IgD-negative memory B cell (primary cell): ENCODE measurements at regions not wholly inside any gene's neighbourhood (a gene's known extent, or its start where the extent isn't known, plus 50 kb on each side); places are given as distances from the start of the nearest gene placed in this dataset.

ENCODE experiments used
- H3K27ac Mint-ChIP-seq, 3 donors: one replicate each; pipeline ENCODE4 v1.8.0; 2020 to 2022; ENCODE audit warnings: mild to moderate bottlenecking in 3 of 3, mixed read lengths in 3 of 3, moderate library complexity in 1 of 3
- H3K27me3 Mint-ChIP-seq: one replicate; pipeline ENCODE4 v1.8.0; 2021; ENCODE audit warnings: mixed read lengths
- H3K36me3 Mint-ChIP-seq: one replicate; pipeline ENCODE4 v1.8.0; 2020; ENCODE audit warnings: mild to moderate bottlenecking, mixed read lengths
- H3K4me1 Mint-ChIP-seq, 3 donors: one replicate each; pipeline ENCODE4 v1.8.0; 2020 to 2022; ENCODE audit warnings: mixed read lengths in 3 of 3, mild to moderate bottlenecking in 1 of 3
- H3K4me3 Mint-ChIP-seq, 4 donors: one replicate each; pipeline ENCODE4 v1.8.0; 2020 to 2022; ENCODE audit warnings: mild to moderate bottlenecking in 4 of 4, mixed read lengths in 4 of 4, moderate library complexity in 3 of 4
- H3K9me3 Mint-ChIP-seq, 3 donors: one replicate each; pipeline ENCODE4 v1.8.0; 2020 to 2021; ENCODE audit warnings: mixed read lengths in 3 of 3, mild to moderate bottlenecking in 1 of 3

- Mint-ChIP-seq H3K9me3 (peaks cover 2 to 28% (median 2%) of the 10 kb centered on the region in 3 donors), H3K4me1 (no peaks in the 10 kb centered on the region), H3K36me3 (no peaks in the 10 kb centered on the region), H3K27ac (no peak overlapping the region), H3K27me3 (no peaks in the 10 kb centered on the region), H3K4me3 (no peak overlapping the region)
Observed at GRCh38 chr18:34039201-34039600, 185.5 kb downstream of the NOL4 start.

DNA sequence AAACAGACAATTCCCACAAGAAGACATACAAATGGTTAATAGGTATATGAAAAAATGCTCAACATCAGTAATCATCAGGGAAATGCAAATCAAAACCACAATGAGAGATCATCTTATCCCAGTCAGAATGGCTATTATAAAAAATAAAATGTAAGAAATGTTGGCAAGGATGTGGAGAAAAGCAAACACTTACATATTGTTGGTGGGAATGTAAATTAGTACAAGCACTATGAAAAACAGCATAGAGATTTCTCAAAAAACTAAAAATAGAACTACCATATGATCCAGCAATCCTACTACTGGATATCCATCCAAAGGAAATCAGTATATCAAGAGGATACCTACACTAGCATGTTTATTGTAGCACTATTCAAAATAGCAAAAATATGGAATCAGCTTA lies 186.6 kb downstream of the NOL4 start:
- no peaks in the 10 kb centered on the region for H3K36me3 Mint-ChIP-seq
- no peak overlapping the region for H3K27ac Mint-ChIP-seq

DNA sequence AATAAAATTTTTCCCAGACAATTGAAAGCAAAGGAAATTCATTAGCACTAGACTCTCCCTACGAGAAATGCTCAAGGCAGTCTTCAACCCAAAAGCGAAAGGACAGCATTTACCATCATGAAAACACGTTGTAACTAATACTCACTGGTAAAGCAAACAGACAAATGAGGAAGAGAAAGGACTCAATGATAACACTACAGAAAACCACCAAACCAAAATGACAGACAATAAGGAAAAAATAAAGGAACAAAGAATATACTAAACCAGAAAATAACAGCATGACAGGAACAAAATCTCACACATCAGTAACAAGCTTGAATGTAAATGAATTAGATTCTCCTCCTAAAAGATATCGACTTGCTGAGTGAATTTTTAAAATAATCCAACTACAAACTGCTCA lies 190.7 kb downstream of the NOL4 start:
- no peaks in the 10 kb centered on the region for H3K27me3 Mint-ChIP-seq
- no peaks in the 10 kb centered on the region for H3K36me3 Mint-ChIP-seq
- H3K9me3 Mint-ChIP-seq: peaks cover 7 to 29% (median 10%) of the 10 kb centered on the region in 3 donors
- H3K4me1 Mint-ChIP-seq: no peaks in the 10 kb centered on the region
- no peak overlapping the region for H3K27ac Mint-ChIP-seq
- no peak overlapping the region for H3K4me3 Mint-ChIP-seq

More for the DNA sequence above, 186.6 kb downstream of the NOL4 start:
- no peaks in the 10 kb centered on the region for H3K27me3 Mint-ChIP-seq
- H3K4me3 Mint-ChIP-seq: no peak overlapping the region
- no peaks in the 10 kb centered on the region for H3K4me1 Mint-ChIP-seq
- peaks cover 7 to 36% (median 9%) of the 10 kb centered on the region in 3 donors for H3K9me3 Mint-ChIP-seq

- Mint-ChIP-seq H3K9me3 (peaks cover 7 to 17% (median 10%) of the 10 kb centered on the region in 3 donors), H3K27ac (no peak overlapping the region)
Observed at GRCh38 chr18:34031810-34032209, 192.9 kb downstream of the NOL4 start.

GRCh38 chr18:34028324-34028723 lies 196.4 kb downstream of the NOL4 start:
- H3K27me3 Mint-ChIP-seq: no peaks in the 10 kb centered on the region
- H3K36me3 Mint-ChIP-seq: no peaks in the 10 kb centered on the region
- H3K9me3 Mint-ChIP-seq: peaks cover 0 to 3% (median 0%) of the 10 kb centered on the region in 3 donors
- no peaks in the 10 kb centered on the region for H3K4me1 Mint-ChIP-seq
- H3K4me3 Mint-ChIP-seq: no peak overlapping the region
- H3K27ac Mint-ChIP-seq: no peak overlapping the region

More at GRCh38 chr18:34031810-34032209, 192.9 kb downstream of the NOL4 start:
- H3K36me3 Mint-ChIP-seq: no peaks in the 10 kb centered on the region
- H3K4me3 Mint-ChIP-seq: no peak overlapping the region
- no peaks in the 10 kb centered on the region for H3K4me1 Mint-ChIP-seq
- H3K27me3 Mint-ChIP-seq: no peaks in the 10 kb centered on the region

DNA sequence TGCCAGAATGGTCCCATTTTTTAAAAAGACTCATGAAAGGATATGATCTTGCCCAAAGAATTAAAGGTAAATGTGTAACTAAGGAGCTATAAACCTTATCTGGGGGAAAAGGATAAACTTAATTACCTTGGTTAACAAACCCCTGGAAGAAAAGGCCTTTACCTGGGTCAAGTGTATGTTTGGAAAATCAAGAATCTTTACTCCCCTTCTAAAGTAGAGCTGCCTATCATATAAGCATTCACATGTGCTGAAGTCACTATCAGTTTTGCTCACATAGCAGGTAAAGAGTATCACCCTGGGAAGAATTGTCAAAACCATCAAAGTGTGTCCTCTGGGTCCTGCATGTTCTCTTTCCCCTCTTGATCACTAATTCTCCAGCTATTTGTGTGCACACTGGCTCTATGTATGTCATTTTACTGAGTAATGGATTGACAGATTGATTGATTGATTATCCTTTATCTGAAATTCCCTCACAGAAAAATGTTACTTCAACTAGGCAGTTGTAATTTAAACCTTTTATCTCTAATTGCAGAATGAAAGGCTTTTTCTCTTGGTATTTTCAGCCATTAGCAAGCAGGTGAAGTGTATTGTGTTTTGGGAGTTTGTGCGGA lies 199.4 kb downstream of the NOL4 start:
- H3K36me3 Mint-ChIP-seq: no peaks in the 10 kb centered on the region
- H3K9me3 Mint-ChIP-seq: no peaks in the 10 kb centered on the region
- H3K27me3 Mint-ChIP-seq: no peaks in the 10 kb centered on the region
- H3K4me3 Mint-ChIP-seq: no peak overlapping the region
- no peaks in the 10 kb centered on the region for H3K4me1 Mint-ChIP-seq
- no peak overlapping the region for H3K27ac Mint-ChIP-seq

GRCh38 chr18:34023471-34023870 lies 201.2 kb downstream of the NOL4 start:
- Mint-ChIP-seq H3K36me3 (no peaks in the 10 kb centered on the region), H3K4me3 (no peak overlapping the region), H3K27me3 (no peaks in the 10 kb centered on the region), H3K27ac (no peak overlapping the region), H3K4me1 (no peaks in the 10 kb centered on the region), H3K9me3 (no peaks in the 10 kb centered on the region)

DNA sequence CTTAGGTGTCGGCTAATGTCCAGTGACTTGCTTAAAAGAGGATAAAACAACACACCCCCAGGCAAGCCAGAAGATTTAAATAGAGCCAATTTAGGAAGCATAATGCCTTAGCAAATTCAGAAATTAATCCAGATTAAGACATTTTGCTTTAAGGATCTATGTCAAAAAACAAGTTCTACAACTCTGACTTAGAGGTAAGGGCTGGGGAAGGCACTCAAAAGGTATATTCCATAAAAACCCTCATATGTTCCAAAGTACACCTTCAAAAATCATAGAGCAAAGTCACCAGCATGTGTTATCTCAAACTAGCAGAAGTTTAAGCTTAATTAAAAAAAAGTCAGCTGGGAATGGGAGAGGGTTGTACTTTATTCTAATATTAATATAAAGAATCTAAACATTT lies 206.4 kb downstream of the NOL4 start:
- Mint-ChIP-seq H3K27ac (no peak overlapping the region), H3K4me1 (no peaks in the 10 kb centered on the region), H3K4me3 (no peak overlapping the region), H3K27me3 (no peaks in the 10 kb centered on the region), H3K36me3 (no peaks in the 10 kb centered on the region), H3K9me3 (peaks cover 0 to 1% (median 0%) of the 10 kb centered on the region in 3 donors)

- Mint-ChIP-seq H3K4me1 (no peaks in the 10 kb centered on the region), H3K9me3 (peaks cover 2 to 4% (median 4%) of the 10 kb centered on the region in 3 donors), H3K27me3 (peaks cover 2% of the 10 kb centered on the region), H3K4me3 (no peak overlapping the region), H3K36me3 (no peaks in the 10 kb centered on the region), H3K27ac (no peak overlapping the region)
Observed at GRCh38 chr18:34003687-34004086, 221.0 kb downstream of the NOL4 start.

GRCh38 chr18:34002130-34002529 lies 222.6 kb downstream of the NOL4 start:
- no peak overlapping the region for H3K27ac Mint-ChIP-seq
- H3K9me3 Mint-ChIP-seq: peaks cover 0 to 1% (median 0%) of the 10 kb centered on the region in 3 donors
- H3K36me3 Mint-ChIP-seq: no peaks in the 10 kb centered on the region
- no peak overlapping the region for H3K4me3 Mint-ChIP-seq
- H3K4me1 Mint-ChIP-seq: no peaks in the 10 kb centered on the region
- no peaks in the 10 kb centered on the region for H3K27me3 Mint-ChIP-seq

GRCh38 chr18:34001376-34001775 lies 223.3 kb downstream of the NOL4 start:
- H3K4me1 Mint-ChIP-seq: no peaks in the 10 kb centered on the region
- H3K4me3 Mint-ChIP-seq: no peak overlapping the region
- no peaks in the 10 kb centered on the region for H3K27me3 Mint-ChIP-seq
- H3K9me3 Mint-ChIP-seq: peaks cover 0 to 1% (median 0%) of the 10 kb centered on the region in 3 donors
- H3K36me3 Mint-ChIP-seq: no peaks in the 10 kb centered on the region
- H3K27ac Mint-ChIP-seq: no peak overlapping the region

DNA sequence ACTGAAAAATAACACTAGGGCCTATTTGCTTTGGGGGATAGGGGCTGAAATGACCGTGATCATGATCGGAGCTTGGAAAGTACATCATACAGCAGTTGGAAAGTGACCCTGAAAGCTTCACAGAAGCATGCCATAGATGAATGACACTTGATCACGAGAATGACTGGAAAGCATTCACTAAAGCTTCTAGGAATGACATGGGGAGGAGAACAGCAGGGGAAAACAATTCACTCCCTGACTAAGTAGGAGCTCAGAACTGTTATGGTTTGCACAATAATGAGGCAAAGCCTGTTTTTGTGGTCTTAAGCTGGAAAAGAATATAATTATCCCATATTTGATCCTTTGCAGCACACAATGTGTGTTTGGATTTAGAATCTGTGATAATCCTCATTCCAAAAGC lies 237.5 kb downstream of the NOL4 start:
- H3K9me3 Mint-ChIP-seq: peaks cover 0 to 9% (median 3%) of the 10 kb centered on the region in 3 donors
- H3K4me3 Mint-ChIP-seq: no peak overlapping the region
- H3K36me3 Mint-ChIP-seq: no peaks in the 10 kb centered on the region
- H3K27ac Mint-ChIP-seq: no peak overlapping the region
- H3K4me1 Mint-ChIP-seq: no peaks in the 10 kb centered on the region
- H3K27me3 Mint-ChIP-seq: no peaks in the 10 kb centered on the region

- Mint-ChIP-seq H3K27me3 (no peaks in the 10 kb centered on the region), H3K4me1 (no peaks in the 10 kb centered on the region), H3K27ac (no peak overlapping the region), H3K9me3 (peaks cover 0 to 6% (median 3%) of the 10 kb centered on the region in 3 donors), H3K36me3 (no peaks in the 10 kb centered on the region), H3K4me3 (no peak overlapping the region)
Observed at GRCh38 chr18:33983126-33983525, 241.6 kb downstream of the NOL4 start.

DNA sequence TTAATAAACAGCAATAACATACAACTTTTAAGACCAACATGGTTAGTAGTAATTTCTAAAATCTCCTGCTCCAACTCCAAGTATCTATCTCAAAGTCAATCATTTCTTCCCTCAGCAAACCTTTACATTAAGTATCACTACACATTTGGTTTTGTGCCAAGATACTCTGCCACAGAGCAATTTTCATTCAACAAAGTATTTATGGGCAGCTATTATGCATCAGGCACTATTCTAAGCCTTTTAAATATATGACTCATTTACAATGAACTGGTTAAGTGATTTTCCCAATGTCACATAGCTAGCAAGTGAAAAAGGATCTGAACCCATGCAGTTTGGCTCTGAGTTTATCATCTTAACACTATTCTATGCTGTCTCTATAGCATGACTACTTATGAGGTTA lies 264.3 kb downstream of the NOL4 start:
- Mint-ChIP-seq H3K9me3 (peaks cover 2 to 4% (median 2%) of the 10 kb centered on the region in 3 donors), H3K27ac (no peak overlapping the region), H3K4me3 (no peak overlapping the region), H3K36me3 (no peaks in the 10 kb centered on the region), H3K4me1 (no peaks in the 10 kb centered on the region), H3K27me3 (no peaks in the 10 kb centered on the region)

DNA sequence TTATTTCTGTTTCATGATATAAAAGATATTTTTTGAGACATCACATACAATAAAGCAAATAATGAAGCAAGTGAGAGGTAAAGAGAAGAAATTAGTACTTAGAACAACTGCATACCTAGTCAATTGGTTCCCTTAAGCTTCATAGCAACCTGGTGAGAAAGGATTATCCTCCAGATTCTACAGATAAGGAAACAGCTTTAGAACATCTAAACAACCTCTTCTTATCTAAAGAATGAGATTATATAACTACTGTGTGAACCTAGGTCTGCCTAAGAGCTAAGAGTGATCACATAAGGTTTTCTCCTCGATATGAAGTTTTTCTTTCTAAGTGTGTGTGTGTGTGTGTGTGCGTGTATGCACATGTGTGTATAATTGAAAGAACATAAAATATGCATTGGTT lies 265.1 kb downstream of the NOL4 start:
- Mint-ChIP-seq H3K27ac (no peak overlapping the region), H3K4me1 (no peaks in the 10 kb centered on the region), H3K36me3 (no peaks in the 10 kb centered on the region), H3K4me3 (no peak overlapping the region), H3K9me3 (peaks cover 2 to 6% (median 2%) of the 10 kb centered on the region in 3 donors), H3K27me3 (no peaks in the 10 kb centered on the region)

DNA sequence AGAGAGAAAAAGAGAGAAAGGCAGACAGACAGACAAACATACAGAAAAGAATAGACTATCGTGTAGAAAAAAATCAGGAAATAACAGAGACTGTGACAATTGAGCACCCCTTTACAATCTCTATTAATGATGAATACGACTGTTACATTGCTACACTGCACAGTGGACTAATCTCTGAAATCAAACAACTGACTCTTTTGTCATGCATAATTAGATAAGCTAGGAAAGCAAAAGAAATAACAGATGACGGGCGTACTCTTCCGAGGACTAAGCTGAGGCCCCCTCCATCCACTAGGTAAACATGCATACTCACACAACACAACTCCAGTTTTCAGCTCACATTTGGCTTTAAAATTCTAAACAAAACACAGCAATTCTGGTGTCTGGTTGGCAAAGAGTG lies 267.0 kb downstream of the NOL4 start:
- H3K9me3 Mint-ChIP-seq: peaks cover 0 to 6% (median 2%) of the 10 kb centered on the region in 3 donors
- H3K27me3 Mint-ChIP-seq: no peaks in the 10 kb centered on the region
- no peak overlapping the region for H3K4me3 Mint-ChIP-seq
- H3K4me1 Mint-ChIP-seq: no peaks in the 10 kb centered on the region
- no peak overlapping the region for H3K27ac Mint-ChIP-seq
- no peaks in the 10 kb centered on the region for H3K36me3 Mint-ChIP-seq
